Mesothelial cell of epicardium (in vitro differentiated cells): ENCODE measurements at regions not wholly inside any gene's neighbourhood (a gene's known extent, or its start where the extent isn't known, plus 50 kb on each side); places are given as distances from the start of the nearest gene placed in this dataset.

Experiments
- DNase-seq, 2 experiments: peaks; one replicate each; pipeline ENCODE4 v3.0.0; 2021; ENCODE audit warnings: low spot score in 2 of 2; ENCODE audit not compliant: unreplicated experiment in 2 of 2
- H3K27ac Mint-ChIP-seq: 2 replicates; pipeline ENCODE4 v1.8.0; 2021; ENCODE audit warnings: mixed read lengths
- H3K27me3 Mint-ChIP-seq: 2 replicates; pipeline ENCODE4 v1.8.0; 2021; ENCODE audit warnings: low read depth, mixed read lengths
- H3K36me3 Mint-ChIP-seq: 2 replicates; pipeline ENCODE4 v1.8.0; 2021; ENCODE audit warnings: mixed read lengths
- H3K4me1 Mint-ChIP-seq: 2 replicates; pipeline ENCODE4 v1.8.0; 2021; ENCODE audit warnings: mixed read lengths
- H3K4me3 Mint-ChIP-seq: 2 replicates; pipeline ENCODE4 v1.8.0; 2021; ENCODE audit warnings: mild to moderate bottlenecking, moderate library complexity, mixed read lengths
- H3K9me3 Mint-ChIP-seq: 2 replicates; pipeline ENCODE4 v1.8.0; 2021; ENCODE audit warnings: mixed read lengths
- CTCF ChIP-seq: fragments of 200-600 bp; sonication (generic); IDR thresholded peaks from one replicate; pipeline ENCODE4 v1.5.0; 2021; ENCODE audit warnings: antibody characterized with exemption; ENCODE audit not compliant: unreplicated experiment

GRCh38 chr4:12178614-12179610 lies 750.2 kb upstream of the HS3ST1 start:
- Mint-ChIP-seq H3K36me3 (no peaks in the 10 kb centered on the region), H3K9me3 (no peaks in the 10 kb centered on the region), H3K27me3 (no peaks in the 10 kb centered on the region), H3K27ac (no peak overlapping the region), H3K4me3 (no peak overlapping the region), H3K4me1 (no peaks in the 10 kb centered on the region)
- DNase-seq, result no peak
- TF ChIP-seq CTCF, result no peak

GRCh38 chr4:12177416-12177815 lies 748.7 kb upstream of the HS3ST1 start:
- Mint-ChIP-seq H3K4me1 (no peaks in the 10 kb centered on the region), H3K4me3 (no peak overlapping the region)
- no peak for DNase-seq

GRCh38 chr4:12173496-12173895 lies 744.8 kb upstream of the HS3ST1 start:
- Mint-ChIP-seq H3K27ac (no peak overlapping the region), H3K4me1 (no peaks in the 10 kb centered on the region), H3K4me3 (no peak overlapping the region), H3K9me3 (no peaks in the 10 kb centered on the region), H3K27me3 (no peaks in the 10 kb centered on the region), H3K36me3 (no peaks in the 10 kb centered on the region)
- no peak for TF ChIP-seq CTCF
- DNase-seq, result no peak

More at GRCh38 chr4:12177416-12177815, 748.7 kb upstream of the HS3ST1 start:
- TF ChIP-seq CTCF, result no peak
- Mint-ChIP-seq H3K9me3 (no peaks in the 10 kb centered on the region), H3K36me3 (no peaks in the 10 kb centered on the region), H3K27me3 (no peaks in the 10 kb centered on the region), H3K27ac (no peak overlapping the region)

- TF ChIP-seq CTCF, result no peak
- Mint-ChIP-seq H3K36me3 (no peaks in the 10 kb centered on the region), H3K4me1 (no peaks in the 10 kb centered on the region), H3K9me3 (no peaks in the 10 kb centered on the region), H3K27me3 (no peaks in the 10 kb centered on the region), H3K27ac (no peak overlapping the region), H3K4me3 (no peak overlapping the region)
- no peak for DNase-seq
Measured at GRCh38 chr4:12172198-12172973, 743.7 kb upstream of the HS3ST1 start.

DNA sequence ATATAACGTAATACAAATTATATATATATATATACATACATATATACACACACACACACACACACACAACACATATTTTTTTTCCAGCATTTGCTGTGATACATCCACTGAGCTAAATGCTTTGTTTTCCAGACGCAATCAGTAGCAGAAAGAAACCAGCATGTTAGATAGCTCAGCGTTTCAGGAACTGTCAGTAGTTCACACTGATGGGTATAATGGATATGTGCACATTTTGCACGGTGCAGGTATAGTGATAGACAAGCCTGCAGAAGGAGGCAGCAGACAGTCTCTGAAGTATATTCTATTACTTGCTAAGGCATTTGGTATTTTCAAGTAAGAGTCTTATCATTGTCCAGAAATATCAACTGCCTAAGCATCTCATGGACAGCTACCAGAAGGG lies 741.6 kb upstream of the HS3ST1 start:
- Mint-ChIP-seq H3K4me1 (no peaks in the 10 kb centered on the region), H3K4me3 (no peak overlapping the region), H3K27ac (no peak overlapping the region), H3K36me3 (no peaks in the 10 kb centered on the region), H3K9me3 (no peaks in the 10 kb centered on the region), H3K27me3 (no peaks in the 10 kb centered on the region)
- no peak for DNase-seq
- no peak for TF ChIP-seq CTCF
